ENCODE measurements at regions not wholly inside any gene's neighbourhood (a gene's known extent, or its start where the extent isn't known, plus 50 kb on each side); places are given as distances from the start of the nearest gene placed in this dataset.

GRCh38 chr1:184905601-184906322, 68.5 kb downstream of the NIBAN1 start:
- H3K27me3 Mint-ChIP-seq = no peaks in the 10 kb centered on the region
- no peak for ATAC-seq
- peaks cover 2% of the 10 kb centered on the region for H3K9me3 Mint-ChIP-seq (ENCODE audit: low read depth)
- ChIA-PET CTCF (no interaction called here), POLR2A (no interaction called here)
- H3K4me1 Mint-ChIP-seq = peaks cover 14% of the 10 kb centered on the region
- H3K36me3 Mint-ChIP-seq (ENCODE audit: low read depth) = peaks cover 2% of the 10 kb centered on the region
- no peak for DNase-seq
- intact Hi-C loops (cut with DNase I, micrococcal nuclease) = no loop called here
- peak overlapping the region; percentile 1 for H3K27ac Mint-ChIP-seq
- no peak overlapping the region for H3K4me3 Mint-ChIP-seq

- Mint-ChIP-seq H3K27ac (no peak overlapping the region), H3K36me3 (ENCODE audit: low read depth) (peaks cover 11% of the 10 kb centered on the region), H3K27me3 (no peaks in the 10 kb centered on the region), H3K4me3 (no peak overlapping the region), H3K9me3 (ENCODE audit: low read depth) (peaks cover 2% of the 10 kb centered on the region), H3K4me1 (peaks cover 14% of the 10 kb centered on the region)
- POLR2A ChIA-PET = no interaction called here
- CTCF ChIA-PET = no interaction called here
- ATAC-seq (no peak), DNase-seq (no peak)
- intact Hi-C loops (cut with DNase I, micrococcal nuclease) = no loop called here
Observed at GRCh38 chr1:184903111-184903692, 71.1 kb downstream of the NIBAN1 start.

GRCh38 chr1:184900507-184900906, 73.8 kb downstream of the NIBAN1 start:
- Mint-ChIP-seq H3K27me3 (no peaks in the 10 kb centered on the region), H3K4me3 (no peak overlapping the region), H3K36me3 (ENCODE audit: low read depth) (peaks cover 23% of the 10 kb centered on the region), H3K9me3 (ENCODE audit: low read depth) (peaks cover 4% of the 10 kb centered on the region), H3K27ac (no peak overlapping the region), H3K4me1 (peaks cover 18% of the 10 kb centered on the region)
- ATAC-seq (no peak), DNase-seq (no peak)
- intact Hi-C loops (cut with DNase I, micrococcal nuclease) = no loop called here
- ChIA-PET CTCF (interaction anchor here (0.7 kb wide), 1 partner anchor 43 kb away, joined by 3 read pairs; no protein-coding TSS in a partner anchor), POLR2A (no interaction called here)

GRCh38 chr1:184896000-184896399, 78.3 kb downstream of the NIBAN1 start:
- Mint-ChIP-seq H3K9me3 (ENCODE audit: low read depth) (peaks cover 2% of the 10 kb centered on the region), H3K4me3 (no peak overlapping the region), H3K27me3 (no peaks in the 10 kb centered on the region), H3K27ac (no peak overlapping the region), H3K36me3 (ENCODE audit: low read depth) (peaks cover 21% of the 10 kb centered on the region), H3K4me1 (peaks cover 25% of the 10 kb centered on the region)
- ATAC-seq (no peak), DNase-seq (no peak)
- POLR2A ChIA-PET = no interaction called here
- CTCF ChIA-PET = interaction anchor here (0.6 kb wide), 1 partner anchor 100 kb away, joined by 6 read pairs; no protein-coding TSS in a partner anchor
- intact Hi-C loops (cut with DNase I, micrococcal nuclease) = loop anchor here in 1 of 2 experiments (10.0 kb wide), 1 partner anchor 941 kb away; no protein-coding TSS in a partner anchor

- intact Hi-C loops (cut with DNase I, micrococcal nuclease) = loop anchor here in 1 of 2 experiments (10.0 kb wide), 1 partner anchor 940 kb away; no protein-coding TSS in a partner anchor
- no peak for ATAC-seq
- no peak for DNase-seq
- ChIA-PET POLR2A (interaction anchor here (0.6 to 1.0 kb wide), 2 partner anchors 49 to 63 kb away, joined by 3 to 4 read pairs; no protein-coding TSS in a partner anchor), CTCF (interaction anchor here (0.6 kb wide), 1 partner anchor 228 kb away, joined by 3 read pairs; no protein-coding TSS in a partner anchor)
- Mint-ChIP-seq H3K4me3 (no peak overlapping the region), H3K27ac (no peak overlapping the region), H3K36me3 (ENCODE audit: low read depth) (peaks cover 21% of the 10 kb centered on the region), H3K9me3 (ENCODE audit: low read depth) (peaks cover 2% of the 10 kb centered on the region), H3K27me3 (no peaks in the 10 kb centered on the region), H3K4me1 (peaks cover 34% of the 10 kb centered on the region)
Observed at GRCh38 chr1:184895086-184895485, 79.2 kb downstream of the NIBAN1 start.

- Mint-ChIP-seq H3K9me3 (ENCODE audit: low read depth) (peaks cover 2% of the 10 kb centered on the region), H3K36me3 (ENCODE audit: low read depth) (peaks cover 19% of the 10 kb centered on the region), H3K27me3 (no peaks in the 10 kb centered on the region), H3K27ac (no peak overlapping the region), H3K4me1 (peaks cover 44% of the 10 kb centered on the region), H3K4me3 (no peak overlapping the region)
- DNase-seq (no peak), ATAC-seq (no peak)
- intact Hi-C loops (cut with DNase I, micrococcal nuclease) = loop anchor here (5.0 to 10.0 kb wide), 5 partner anchors 86 to 1394 kb away; partner anchors contain the start of gene RNF2 (in 1 of the 2)
- ChIA-PET CTCF (interaction anchor here (1.5 kb wide), 1 partner anchor 88 kb away, joined by 4 read pairs; no protein-coding TSS in a partner anchor), POLR2A (no interaction called here)
Observed at GRCh38 chr1:184893695-184894094, 80.6 kb downstream of the NIBAN1 start.

GRCh38 chr1:184892116-184892515, 82.2 kb downstream of the NIBAN1 start:
- intact Hi-C loops (cut with DNase I, micrococcal nuclease) = loop anchor here (1.0 to 10.0 kb wide), 6 partner anchors 81 to 1395 kb away; partner anchors contain the start of gene RNF2 (in 1 of the 2)
- H3K27ac Mint-ChIP-seq = peak overlapping the region; percentile 67
- peaks cover 2% of the 10 kb centered on the region for H3K9me3 Mint-ChIP-seq (ENCODE audit: low read depth)
- H3K36me3 Mint-ChIP-seq (ENCODE audit: low read depth) = peaks cover 14% of the 10 kb centered on the region
- DNase-seq (peak; percentile 48), ATAC-seq (peak; percentile 74)
- H3K4me3 Mint-ChIP-seq = no peak overlapping the region
- no peaks in the 10 kb centered on the region for H3K27me3 Mint-ChIP-seq
- ChIA-PET POLR2A (interaction anchor here (0.9 to 3.6 kb wide), 4 partner anchors 10 to 82 kb away, joined by 4 to 19 read pairs (median 8); partner anchors contain the start of gene NIBAN1), CTCF (interaction anchor here (0.8 to 2.5 kb wide), 7 partner anchors 10 to 90 kb away, joined by 3 to 16 read pairs (median 4); no protein-coding TSS in a partner anchor)
- H3K4me1 Mint-ChIP-seq = peaks cover 52% of the 10 kb centered on the region

GRCh38 chr1:184891440-184891839, 82.9 kb downstream of the NIBAN1 start:
- intact Hi-C loops (cut with DNase I, micrococcal nuclease) = loop anchor here (2.0 to 10.0 kb wide), 6 partner anchors 84 to 1396 kb away; partner anchors contain the start of gene RNF2 (in 1 of the 2)
- H3K4me3 Mint-ChIP-seq = no peak overlapping the region
- ATAC-seq (no peak), DNase-seq (no peak)
- peaks cover 52% of the 10 kb centered on the region for H3K4me1 Mint-ChIP-seq
- POLR2A ChIA-PET = interaction anchor here (0.8 to 3.6 kb wide), 3 partner anchors 24 to 82 kb away, joined by 4 to 19 read pairs (median 10); partner anchors contain the start of gene NIBAN1
- no peaks in the 10 kb centered on the region for H3K27me3 Mint-ChIP-seq
- CTCF ChIA-PET = interaction anchor here (1.3 to 2.5 kb wide), 6 partner anchors 9 to 86 kb away, joined by 3 to 16 read pairs (median 4); no protein-coding TSS in a partner anchor
- peaks cover 12% of the 10 kb centered on the region for H3K36me3 Mint-ChIP-seq (ENCODE audit: low read depth)
- H3K9me3 Mint-ChIP-seq (ENCODE audit: low read depth) = no peaks in the 10 kb centered on the region
- peak overlapping the region; percentile 87 for H3K27ac Mint-ChIP-seq

- ChIA-PET POLR2A (interaction anchor here (0.5 to 3.6 kb wide), 5 partner anchors 9 to 703 kb away, joined by 3 to 19 read pairs (median 4); partner anchors contain the start of gene NIBAN1), CTCF (interaction anchor here (0.6 to 2.5 kb wide), 4 partner anchors 9 to 85 kb away, joined by 4 to 16 read pairs (median 4); no protein-coding TSS in a partner anchor)
- intact Hi-C loops (cut with DNase I, micrococcal nuclease) = loop anchor here (1.0 to 10.0 kb wide), 9 partner anchors 8 to 1397 kb away; partner anchors contain the start of gene RNF2 (in 1 of the 2)
- Mint-ChIP-seq H3K27me3 (no peaks in the 10 kb centered on the region), H3K36me3 (ENCODE audit: low read depth) (peaks cover 12% of the 10 kb centered on the region), H3K27ac (peak overlapping the region; percentile 87), H3K9me3 (ENCODE audit: low read depth) (no peaks in the 10 kb centered on the region), H3K4me1 (peaks cover 46% of the 10 kb centered on the region), H3K4me3 (peak overlapping the region; percentile 27)
- DNase-seq (peak; percentile 59), ATAC-seq (peak; percentile 76)
Observed at GRCh38 chr1:184890539-184890973, 83.8 kb downstream of the NIBAN1 start.

GRCh38 chr1:184889902-184890301, 84.4 kb downstream of the NIBAN1 start:
- CTCF ChIA-PET = interaction anchor here (0.6 to 1.7 kb wide), 4 partner anchors 8 to 85 kb away, joined by 4 read pairs; no protein-coding TSS in a partner anchor
- H3K4me1 Mint-ChIP-seq = peaks cover 44% of the 10 kb centered on the region
- intact Hi-C loops (cut with DNase I, micrococcal nuclease) = loop anchor here (1.0 to 10.0 kb wide), 10 partner anchors 8 to 1415 kb away; partner anchors contain the start of genes RNF2 (in 1 of the 2) and SMG7 (in 1 of the 2)

More at GRCh38 chr1:184889902-184890301, 84.4 kb downstream of the NIBAN1 start:
- ATAC-seq = peak; percentile 8
- Mint-ChIP-seq H3K27me3 (no peaks in the 10 kb centered on the region), H3K36me3 (ENCODE audit: low read depth) (peaks cover 13% of the 10 kb centered on the region), H3K27ac (peak overlapping the region; percentile 61), H3K9me3 (ENCODE audit: low read depth) (no peaks in the 10 kb centered on the region), H3K4me3 (peak overlapping the region; percentile 18)
- POLR2A ChIA-PET = interaction anchor here (1.2 to 3.6 kb wide), 2 partner anchors 8 to 23 kb away, joined by 6 to 19 read pairs; no protein-coding TSS in a partner anchor
- DNase-seq = peak; percentile 41
